Spleen (tissue), 11 donors: ENCODE measurements at regions not wholly inside any gene's neighbourhood (a gene's known extent, or its start where the extent isn't known, plus 50 kb on each side); places are given as distances from the start of the nearest gene placed in this dataset.

Experiments used
- DNase-seq: peaks from one replicate; pipeline ENCODE4 v3.0.0-alpha.2; 2020
- H3K27ac ChIP-seq, 8 donors: fragments of 200-600 bp; sonication (generic) in 7 of 8; 1 replicate in 4 of 8; 2 replicates in 4 of 8; pipeline versions ENCODE4 v1.5.0 to v1.8.0; 2016 to 2021; ENCODE audit warnings: inconsistent platforms in 4 of 8, mild to moderate bottlenecking in 4 of 8, moderate library complexity in 1 of 8
- H3K27me3 ChIP-seq, 7 donors: fragments of 200-600 bp; sonication (generic) in 6 of 7; replicated peaks in 1 of 7; 1 replicate in 4 of 7; 2 replicates in 3 of 7; pipeline versions ENCODE4 v1.5.0 to v1.8.0; 2016 to 2021; ENCODE audit warnings: inconsistent platforms in 3 of 7, mild to moderate bottlenecking in 1 of 7
- H3K36me3 ChIP-seq, 6 donors: fragments of 200-600 bp; sonication (generic) in 5 of 6; 1 replicate in 4 of 6; 2 replicates in 2 of 6; pipeline versions ENCODE4 v1.5.0 to v1.8.0; 2016 to 2021; ENCODE audit warnings: inconsistent platforms in 2 of 6
- H3K4me1 ChIP-seq, 6 donors: fragments of 200-600 bp; sonication (generic) in 5 of 6; 1 replicate in 3 of 6; 2 replicates in 3 of 6; pipeline versions ENCODE4 v1.5.0 to v1.8.0; 2016 to 2021; ENCODE audit warnings: inconsistent platforms in 3 of 6
- H3K4me3 ChIP-seq, 8 donors: fragments of 200-600 bp; sonication (generic) in 7 of 8; 1 replicate in 4 of 8; 2 replicates in 4 of 8; pipeline versions ENCODE4 v1.5.0 to v1.8.0; 2016 to 2021; ENCODE audit warnings: inconsistent platforms in 4 of 8, mild to moderate bottlenecking in 4 of 8, moderate library complexity in 2 of 8
- H3K9me3 ChIP-seq, 8 donors: fragments of 200-600 bp; sonication (generic) in 7 of 8; 1 replicate in 4 of 8; 2 replicates in 4 of 8; pipeline versions ENCODE4 v1.5.0 to v1.8.0; 2016 to 2021; ENCODE audit warnings: inconsistent platforms in 4 of 8
- CTCF ChIP-seq, 11 experiments: fragments of 200-600 bp in 7 of 11; fragments of 450-650 bp in 4 of 11; sonication (generic) in 4 of 11; IDR thresholded peaks in 8 of 11; conservative IDR thresholded peaks in 3 of 11; 1 replicate in 7 of 11; 2 replicates in 4 of 11; pipeline versions ENCODE4 v1.4.0 to v1.8.0; 2016 to 2021; ENCODE audit warnings: antibody characterized with exemption in 11 of 11, inconsistent platforms in 4 of 11, mild to moderate bottlenecking in 1 of 11
- POLR2A ChIP-seq, 3 donors: fragments of 450-650 bp; IDR thresholded peaks; one replicate each; pipeline ENCODE4 v1.5.1; 2017; ENCODE audit warnings: antibody characterized with exemption in 3 of 3, mild to moderate bottlenecking in 1 of 3
- POLR2AphosphoS5 ChIP-seq, 3 donors: sonication (generic); formaldehyde crosslinking; IDR thresholded peaks; one replicate each; pipeline ENCODE4 v1.5.1; 2017; ENCODE audit warnings: antibody characterized with exemption in 3 of 3
- WGBS, 5 donors: extraction: QIAGEN DNeasy Blood & Tissue Kit in 3 of 5; methylation state at CpG; one replicate each; pipeline versions ENCODE4 v1.1.5 to v1.1.7; 2013 to 2018; 5-methylcytosine and 5-hydroxymethylcytosine counted together
- intact Hi-C: fragments of 100-400 bp; cut with DNase I; formaldehyde crosslinking; loops from one replicate; pipeline ENCODE4 v1.15.0; 2023; ENCODE audit warnings: low total_unique reads
- donor health status: healthy with polysubstance abuse.
- donor health status: DM: no; HTN: no; CAD: no; lungs with moderate emphysema.
- donor health status: DM: no; HTN: no; CAD: no.
- donor health status: Bipolar disorder and iron deficiency.
- donor health status: healthy.
- donor health status: DM: no; HTN: no; CAD: no.
- donor health status: DM: yes; HTN: yes; CAD: no.

- H3K4me3 ChIP-seq, result no peak overlapping the region
- peak overlapping the region in 5 of 8 donors; percentile 46 to 66 (median 58) for H3K27ac ChIP-seq
- no peaks in the 10 kb centered on the region for H3K27me3 ChIP-seq
- no peaks in the 10 kb centered on the region for H3K9me3 ChIP-seq
- no peaks in the 10 kb centered on the region for H3K36me3 ChIP-seq
- no peak for DNase-seq
- TF ChIP-seq POLR2A (IDR thresholded peaks at IDR 0.05) (no peak), POLR2AphosphoS5 (IDR thresholded peaks at IDR 0.05) (no peak), CTCF (IDR thresholded peaks at IDR 0.05 in 8 of 11, conservative IDR thresholded peaks at IDR 0.05 in 3 of 11) (no peak)
- peaks cover 0 to 28% (median 10%) of the 10 kb centered on the region in 6 donors for H3K4me1 ChIP-seq
- WGBS, 5 donors, result 72 to 86% (median 78%) methylated on average over 2 of the region's 2 CpGs
- intact Hi-C loops, result no loop called here
Observed at GRCh38 chr3:16059711-16060357, 114.6 kb upstream of the GALNT15 start.

- intact Hi-C loops, result no loop called here
- H3K36me3 ChIP-seq, result no peaks in the 10 kb centered on the region
- no peaks in the 10 kb centered on the region for H3K9me3 ChIP-seq
- TF ChIP-seq POLR2A (IDR thresholded peaks at IDR 0.05) (no peak), POLR2AphosphoS5 (IDR thresholded peaks at IDR 0.05) (peak in 1 of 3 donors; percentile 54), CTCF (IDR thresholded peaks at IDR 0.05 in 8 of 11, conservative IDR thresholded peaks at IDR 0.05 in 3 of 11) (peak in 1 of 11 experiments; percentile 17)
- no peak overlapping the region for H3K4me3 ChIP-seq
- 59 to 80% (median 65%) methylated on average over 4 of the region's 4 CpGs for WGBS, 5 donors
- H3K27me3 ChIP-seq, result no peaks in the 10 kb centered on the region
- H3K4me1 ChIP-seq, result peaks cover 0 to 29% (median 12%) of the 10 kb centered on the region in 6 donors
- peak overlapping the region in 6 of 8 donors; percentile 33 to 70 (median 59) for H3K27ac ChIP-seq
- no peak for DNase-seq
Observed at GRCh38 chr3:16060358-16060852, 114.1 kb upstream of the GALNT15 start.

- H3K4me1 ChIP-seq, result peaks cover 0 to 27% (median 10%) of the 10 kb centered on the region in 6 donors
- 84 to 88% (median 85%) methylated on average over 1 of the region's 1 CpG for WGBS, 5 donors
Observed at GRCh38 chr3:16060945-16061344, 113.5 kb upstream of the GALNT15 start.

More at GRCh38 chr3:16060945-16061344, 113.5 kb upstream of the GALNT15 start:
- Histone ChIP-seq H3K27me3 (no peaks in the 10 kb centered on the region), H3K9me3 (no peaks in the 10 kb centered on the region), H3K27ac (peak overlapping the region in 5 of 8 donors; percentile 33 to 70 (median 56)), H3K4me3 (no peak overlapping the region), H3K36me3 (no peaks in the 10 kb centered on the region)
- no peak for TF ChIP-seq POLR2A (IDR thresholded peaks at IDR 0.05)
- no peak for TF ChIP-seq POLR2AphosphoS5 (IDR thresholded peaks at IDR 0.05)
- TF ChIP-seq CTCF (IDR thresholded peaks at IDR 0.05 in 8 of 11, conservative IDR thresholded peaks at IDR 0.05 in 3 of 11), result no peak
- DNase-seq, result no peak
- intact Hi-C loops, result no loop called here
